ENCODE measurements at regions not wholly inside any gene's neighbourhood (a gene's known extent, or its start where the extent isn't known, plus 50 kb on each side); places are given as distances from the start of the nearest gene placed in this dataset.

DNA sequence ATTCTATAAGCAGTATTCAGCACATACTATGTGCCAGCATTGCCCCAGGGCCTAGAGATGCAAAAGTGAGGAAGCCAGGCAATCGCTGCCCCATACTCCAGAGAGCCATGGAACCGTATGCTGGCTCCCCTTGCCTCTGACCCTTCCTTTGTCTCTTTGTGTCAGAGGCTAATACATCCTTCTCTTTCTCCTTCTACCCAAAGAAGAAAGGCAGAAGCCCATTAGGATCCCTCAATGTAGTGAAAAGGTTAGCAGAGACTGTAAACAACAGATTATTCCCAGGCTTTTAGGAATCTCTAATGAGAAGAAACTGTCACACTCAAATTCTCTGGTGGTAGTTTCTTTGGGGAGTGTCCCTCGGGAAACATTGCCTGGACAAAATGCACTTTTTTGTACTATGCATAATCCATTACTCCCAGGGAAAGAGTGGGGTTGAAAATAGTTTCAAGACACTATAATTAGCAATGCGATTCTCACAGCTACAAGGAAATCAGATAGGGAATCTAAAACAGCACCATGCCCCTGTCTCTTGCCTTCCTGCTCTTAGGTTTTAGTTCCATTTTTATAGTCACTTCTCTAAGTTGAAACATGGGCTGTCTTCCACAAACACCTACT is 325.2 kb upstream of the CNR1 start:
- Histone ChIP-seq H3K9me3 (replicated peaks in 1 of 2; ENCODE audit: control insufficient read depth in 2 of 2, insufficient read depth in 1 of 2, low read depth in 1 of 2, low read length in 2 of 2) (no peaks in the 10 kb centered on the region), H3K27me3 (ENCODE audit: control insufficient read depth in 3 of 3, insufficient read depth in 3 of 3, low read depth in 1 of 3, low read length in 3 of 3) (no peaks in the 10 kb centered on the region), H2AK5ac (ENCODE audit: low read depth, low read length) (no peak overlapping the region), H2AFZ (ENCODE audit: low read length) (no peak overlapping the region), H2BK120ac (ENCODE audit: low read depth, low read length) (no peak overlapping the region), H3K9ac (ENCODE audit: low read depth, low read length, poor library complexity) (no peak overlapping the region), H3K14ac (ENCODE audit: low read length) (no peak overlapping the region), H2BK15ac (ENCODE audit: low read length) (no peak overlapping the region), H2BK12ac (ENCODE audit: low read length) (no peak overlapping the region), H3K36me3 (replicated peaks in 1 of 2; ENCODE audit: control insufficient read depth in 2 of 2, insufficient read depth in 2 of 2, low read length in 2 of 2) (no peaks in the 10 kb centered on the region), H3K4me3 (ENCODE audit: low read length in 2 of 2) (no peak overlapping the region), H3K4me1 (ENCODE audit: control insufficient read depth in 2 of 2, insufficient read depth in 1 of 2, low read depth in 1 of 2, low read length in 2 of 2) (peaks cover 0 to 6% of the 10 kb centered on the region in 2 donors), H2BK5ac (ENCODE audit: low read length) (no peak overlapping the region), H3K27ac (replicated peaks; ENCODE audit: low read length) (peak overlapping the region; percentile 76), H4K8ac (ENCODE audit: low read depth, low read length) (no peak overlapping the region), H3K79me1 (ENCODE audit: low read depth, low read length) (no peaks in the 10 kb centered on the region), H4K91ac (ENCODE audit: low read depth, low read length, poor library complexity) (no peak overlapping the region), H3K4ac (ENCODE audit: low read length) (no peak overlapping the region), H3K23ac (ENCODE audit: low read depth, low read length, poor library complexity) (no peak overlapping the region), H3K4me2 (ENCODE audit: insufficient read depth, low read length, poor library complexity, severe bottlenecking) (no peak overlapping the region), H3K18ac (ENCODE audit: low read length) (peak overlapping the region; percentile 22)
- no CpG with 5 or more reads among the region's 4 CpGs for WGBS, 2 donors (ENCODE audit: extremely low coverage in 2 of 2, insufficient read length in 2 of 2, insufficient replicate concordance in 1 of 2)
- DNase-seq (ENCODE audit: low spot score) = no peak

- Histone ChIP-seq H3K36me3 (replicated peaks in 1 of 2; ENCODE audit: control insufficient read depth in 2 of 2, insufficient read depth in 2 of 2, low read length in 2 of 2) (no peaks in the 10 kb centered on the region), H3K14ac (ENCODE audit: low read length) (no peak overlapping the region), H2BK12ac (ENCODE audit: low read length) (no peak overlapping the region), H3K79me1 (ENCODE audit: low read depth, low read length) (no peaks in the 10 kb centered on the region), H3K27ac (replicated peaks; ENCODE audit: low read length) (peak overlapping the region; percentile 72), H2BK15ac (ENCODE audit: low read length) (no peak overlapping the region), H2AK5ac (ENCODE audit: low read depth, low read length) (no peak overlapping the region), H3K4me1 (ENCODE audit: control insufficient read depth in 2 of 2, insufficient read depth in 1 of 2, low read depth in 1 of 2, low read length in 2 of 2) (peaks cover 0 to 6% of the 10 kb centered on the region in 2 donors), H4K91ac (ENCODE audit: low read depth, low read length, poor library complexity) (no peak overlapping the region), H3K18ac (ENCODE audit: low read length) (no peak overlapping the region), H2AFZ (ENCODE audit: low read length) (no peak overlapping the region), H3K4me3 (ENCODE audit: low read length in 2 of 2) (no peak overlapping the region), H3K4ac (ENCODE audit: low read length) (no peak overlapping the region), H3K4me2 (ENCODE audit: insufficient read depth, low read length, poor library complexity, severe bottlenecking) (no peak overlapping the region), H3K9ac (ENCODE audit: low read depth, low read length, poor library complexity) (no peak overlapping the region), H3K9me3 (replicated peaks in 1 of 2; ENCODE audit: control insufficient read depth in 2 of 2, insufficient read depth in 1 of 2, low read depth in 1 of 2, low read length in 2 of 2) (no peaks in the 10 kb centered on the region), H2BK120ac (ENCODE audit: low read depth, low read length) (no peak overlapping the region), H3K23ac (ENCODE audit: low read depth, low read length, poor library complexity) (no peak overlapping the region), H4K8ac (ENCODE audit: low read depth, low read length) (no peak overlapping the region), H2BK5ac (ENCODE audit: low read length) (no peak overlapping the region), H3K27me3 (ENCODE audit: control insufficient read depth in 3 of 3, insufficient read depth in 3 of 3, low read depth in 1 of 3, low read length in 3 of 3) (no peaks in the 10 kb centered on the region)
- DNase-seq (ENCODE audit: low spot score) = no peak
- WGBS, 2 donors (ENCODE audit: extremely low coverage in 2 of 2, insufficient read length in 2 of 2, insufficient replicate concordance in 1 of 2) = no CpG with 5 or more reads among the region's 2 CpGs
Observed at GRCh38 chr6:88490908-88491264, 324.7 kb upstream of the CNR1 start.

DNA sequence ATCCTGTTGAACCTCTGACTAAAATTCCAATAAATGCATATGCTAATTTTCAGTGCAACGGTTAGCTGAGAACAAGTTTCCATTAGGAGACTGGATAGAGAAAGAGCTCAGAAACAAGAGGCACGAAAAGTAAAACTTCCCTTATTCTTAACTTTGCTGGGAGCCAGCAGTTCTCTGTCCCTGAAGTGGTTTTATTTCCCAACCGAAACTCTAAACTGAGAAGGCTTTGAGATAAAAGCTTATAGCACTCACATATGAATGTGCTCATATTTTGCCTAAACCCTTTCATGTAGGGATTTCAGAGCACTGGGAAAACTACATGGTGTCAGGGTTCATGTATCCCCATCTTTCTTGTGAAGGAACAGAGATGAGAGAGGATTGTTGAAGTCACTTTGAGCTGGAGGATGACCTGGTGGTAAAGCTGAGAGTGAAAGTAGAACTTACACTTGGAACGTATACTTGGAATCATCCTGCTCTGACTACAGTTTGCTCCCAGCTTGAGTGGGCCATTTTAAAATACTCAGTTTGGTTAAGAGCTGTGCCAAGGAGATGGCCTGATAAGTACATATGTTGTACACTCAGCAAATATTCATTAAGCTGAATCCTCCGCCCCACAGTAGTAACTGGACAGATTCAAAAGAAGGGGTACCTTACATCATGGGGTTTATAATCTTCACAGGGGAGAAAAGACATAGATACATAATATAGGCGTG is 324.2 kb upstream of the CNR1 start:
- no CpG with 5 or more reads among the region's 6 CpGs for WGBS, 2 donors (ENCODE audit: extremely low coverage in 2 of 2, insufficient read length in 2 of 2, insufficient replicate concordance in 1 of 2)

GRCh38 chr6:88483424-88483823 is 317.3 kb upstream of the CNR1 start:
- Histone ChIP-seq H2BK120ac (ENCODE audit: low read depth, low read length) (no peak overlapping the region), H2BK5ac (ENCODE audit: low read length) (no peak overlapping the region), H3K9ac (ENCODE audit: low read depth, low read length, poor library complexity) (no peak overlapping the region), H3K27ac (replicated peaks; ENCODE audit: low read length) (no peak overlapping the region), H2BK15ac (ENCODE audit: low read length) (no peak overlapping the region), H4K8ac (ENCODE audit: low read depth, low read length) (no peak overlapping the region), H3K4me1 (ENCODE audit: control insufficient read depth in 2 of 2, insufficient read depth in 1 of 2, low read depth in 1 of 2, low read length in 2 of 2) (peaks cover 0 to 18% of the 10 kb centered on the region in 2 donors), H3K23ac (ENCODE audit: low read depth, low read length, poor library complexity) (no peak overlapping the region), H3K27me3 (ENCODE audit: control insufficient read depth in 3 of 3, insufficient read depth in 3 of 3, low read depth in 1 of 3, low read length in 3 of 3) (no peaks in the 10 kb centered on the region), H3K4me3 (ENCODE audit: low read length in 2 of 2) (no peak overlapping the region), H3K14ac (ENCODE audit: low read length) (no peak overlapping the region), H3K9me3 (replicated peaks in 1 of 2; ENCODE audit: control insufficient read depth in 2 of 2, insufficient read depth in 1 of 2, low read depth in 1 of 2, low read length in 2 of 2) (peaks cover 0 to 7% of the 10 kb centered on the region in 2 donors), H3K4ac (ENCODE audit: low read length) (no peak overlapping the region), H4K91ac (ENCODE audit: low read depth, low read length, poor library complexity) (no peak overlapping the region), H3K4me2 (ENCODE audit: insufficient read depth, low read length, poor library complexity, severe bottlenecking) (no peak overlapping the region), H3K18ac (ENCODE audit: low read length) (no peak overlapping the region), H2BK12ac (ENCODE audit: low read length) (no peak overlapping the region), H3K79me1 (ENCODE audit: low read depth, low read length) (no peaks in the 10 kb centered on the region), H2AK5ac (ENCODE audit: low read depth, low read length) (no peak overlapping the region), H2AFZ (ENCODE audit: low read length) (no peak overlapping the region), H3K36me3 (replicated peaks in 1 of 2; ENCODE audit: control insufficient read depth in 2 of 2, insufficient read depth in 2 of 2, low read length in 2 of 2) (no peaks in the 10 kb centered on the region)
- DNase-seq (ENCODE audit: low spot score) = no peak
- WGBS, 2 donors (ENCODE audit: extremely low coverage in 2 of 2, insufficient read length in 2 of 2, insufficient replicate concordance in 1 of 2) = no CpG with 5 or more reads among the region's 2 CpGs

More for the DNA sequence above, 324.2 kb upstream of the CNR1 start:
- no peak overlapping the region for H2BK12ac ChIP-seq (ENCODE audit: low read length)
- H2BK5ac ChIP-seq (ENCODE audit: low read length) = no peak overlapping the region
- no peaks in the 10 kb centered on the region for H3K9me3 ChIP-seq (replicated peaks in 1 of 2; ENCODE audit: control insufficient read depth in 2 of 2, insufficient read depth in 1 of 2, low read depth in 1 of 2, low read length in 2 of 2)
- peak overlapping the region; percentile 72 for H3K27ac ChIP-seq (replicated peaks; ENCODE audit: low read length)
- no peak overlapping the region for H3K23ac ChIP-seq (ENCODE audit: low read depth, low read length, poor library complexity)
- no peak overlapping the region for H2AK5ac ChIP-seq (ENCODE audit: low read depth, low read length)
- DNase-seq (ENCODE audit: low spot score) = no peak
- H3K36me3 ChIP-seq (replicated peaks in 1 of 2; ENCODE audit: control insufficient read depth in 2 of 2, insufficient read depth in 2 of 2, low read length in 2 of 2) = no peaks in the 10 kb centered on the region
- no peak overlapping the region for H3K4ac ChIP-seq (ENCODE audit: low read length)
- no peak overlapping the region for H3K18ac ChIP-seq (ENCODE audit: low read length)
- no peak overlapping the region for H3K9ac ChIP-seq (ENCODE audit: low read depth, low read length, poor library complexity)
- no peaks in the 10 kb centered on the region for H3K79me1 ChIP-seq (ENCODE audit: low read depth, low read length)
- H3K14ac ChIP-seq (ENCODE audit: low read length) = no peak overlapping the region
- H4K8ac ChIP-seq (ENCODE audit: low read depth, low read length) = no peak overlapping the region
- H3K4me3 ChIP-seq (ENCODE audit: low read length in 2 of 2) = no peak overlapping the region
- no peak overlapping the region for H3K4me2 ChIP-seq (ENCODE audit: insufficient read depth, low read length, poor library complexity, severe bottlenecking)
- peaks cover 0 to 6% of the 10 kb centered on the region in 2 donors for H3K4me1 ChIP-seq (ENCODE audit: control insufficient read depth in 2 of 2, insufficient read depth in 1 of 2, low read depth in 1 of 2, low read length in 2 of 2)
- no peak overlapping the region for H2BK15ac ChIP-seq (ENCODE audit: low read length)
- H4K91ac ChIP-seq (ENCODE audit: low read depth, low read length, poor library complexity) = no peak overlapping the region
- no peaks in the 10 kb centered on the region for H3K27me3 ChIP-seq (ENCODE audit: control insufficient read depth in 3 of 3, insufficient read depth in 3 of 3, low read depth in 1 of 3, low read length in 3 of 3)
- H2BK120ac ChIP-seq (ENCODE audit: low read depth, low read length) = no peak overlapping the region
- H2AFZ ChIP-seq (ENCODE audit: low read length) = no peak overlapping the region
